ENCODE measurements at regions not wholly inside any gene's neighbourhood (a gene's known extent, or its start where the extent isn't known, plus 50 kb on each side); places are given as distances from the start of the nearest gene placed in this dataset.
"Not testable (repeated sequence)": the region's sequence is repeated elsewhere in the genome, so short reads cannot be mapped to it uniquely, and the experiment has no call there.

- TF ChIP-seq CTCF (IDR thresholded peaks at IDR 0.05; ENCODE audit: low read depth, low read length): no peak
- DNase-seq (ENCODE audit: extremely low read depth, low read depth): no peak
Observed at GRCh38 chr6:11307226-11307625, 74.8 kb upstream of the NEDD9 start.

- no peak for TF ChIP-seq CTCF (IDR thresholded peaks at IDR 0.05; ENCODE audit: low read depth, low read length)
- no peak for DNase-seq (ENCODE audit: extremely low read depth, low read depth)
Observed at GRCh38 chr6:11304946-11305345, 72.5 kb upstream of the NEDD9 start.

- not testable (repeated sequence) for DNase-seq (ENCODE audit: extremely low read depth, low read depth)
Observed at GRCh38 chr6:11299876-11300428, 67.5 kb upstream of the NEDD9 start.

- DNase-seq (ENCODE audit: extremely low read depth, low read depth): not testable (repeated sequence)
Observed at GRCh38 chr6:11299421-11299784, 66.9 kb upstream of the NEDD9 start.

- TF ChIP-seq CTCF (IDR thresholded peaks at IDR 0.05; ENCODE audit: low read depth, low read length): no peak
- DNase-seq (ENCODE audit: extremely low read depth, low read depth): no peak
Observed at GRCh38 chr6:11298651-11299420, 66.4 kb upstream of the NEDD9 start.

GRCh38 chr6:11297376-11297729 is 64.9 kb upstream of the NEDD9 start:
- no peak for TF ChIP-seq CTCF (IDR thresholded peaks at IDR 0.05; ENCODE audit: low read depth, low read length)

GRCh38 chr6:11296449-11297375 is 64.2 kb upstream of the NEDD9 start:
- no peak for DNase-seq (ENCODE audit: extremely low read depth, low read depth)
- no peak for TF ChIP-seq CTCF (IDR thresholded peaks at IDR 0.05; ENCODE audit: low read depth, low read length)

More at GRCh38 chr6:11297376-11297729, 64.9 kb upstream of the NEDD9 start:
- no peak for DNase-seq (ENCODE audit: extremely low read depth, low read depth)

GRCh38 chr6:11295969-11296368 is 63.5 kb upstream of the NEDD9 start:
- DNase-seq (ENCODE audit: extremely low read depth, low read depth): no peak
- no peak for TF ChIP-seq CTCF (IDR thresholded peaks at IDR 0.05; ENCODE audit: low read depth, low read length)

Data from AG09319 (cell line).